Psoas muscle (tissue), 7 donors: ENCODE measurements at regions not wholly inside any gene's neighbourhood (a gene's known extent, or its start where the extent isn't known, plus 50 kb on each side); places are given as distances from the start of the nearest gene placed in this dataset.

Experiments
- ATAC-seq, 4 donors: fragments of 200-7000 bp; cut with Tn5 transposase; one replicate each; pipeline ENCODE4 v1.9.1; 2020; ENCODE audit warnings: moderate library complexity in 3 of 4, mild to moderate bottlenecking in 2 of 4
- DNase-seq, 2 donors: peaks; one replicate each; pipeline ENCODE4 v3.0.0-alpha.2; 2020
- H3K27ac ChIP-seq: fragments of 200-600 bp; one replicate; pipeline ENCODE4 v1.8.0; 2022
- H3K27me3 ChIP-seq, 3 donors: fragments of 200-600 bp in 1 of 3; one replicate each; pipeline versions ENCODE4 v1.6.1 to v1.8.0; 2013 to 2022; ENCODE audit warnings: low read length in 2 of 3, mild to moderate bottlenecking in 2 of 3, moderate library complexity in 1 of 3; ENCODE audit not compliant: insufficient read depth in 3 of 3
- H3K36me3 ChIP-seq, 2 donors: fragments of 200-600 bp in 1 of 2; one replicate each; pipeline versions ENCODE4 v1.6.1 to v1.8.0; 2013 to 2022; ENCODE audit warnings: low read depth in 1 of 2, mild to moderate bottlenecking in 1 of 2, moderate library complexity in 1 of 2; ENCODE audit not compliant: insufficient read depth in 1 of 2
- H3K4me1 ChIP-seq: fragments of 200-600 bp; one replicate; pipeline ENCODE4 v1.8.0; 2022
- H3K4me3 ChIP-seq: fragments of 200-600 bp; one replicate; pipeline ENCODE4 v1.8.0; 2022; ENCODE audit warnings: mild to moderate bottlenecking
- H3K9me3 ChIP-seq: fragments of 200-600 bp; one replicate; pipeline ENCODE4 v1.8.0; 2022
- CTCF ChIP-seq: fragments of 200-600 bp; IDR thresholded peaks from one replicate; pipeline ENCODE4 v1.8.0; 2022; ENCODE audit warnings: antibody characterized with exemption
- WGBS, 3 donors: extraction: QIAGEN DNeasy Blood & Tissue Kit; methylation state at CpG; one replicate each; pipeline versions ENCODE4 v1.1.6 to v1.1.7; 2013; 5-methylcytosine and 5-hydroxymethylcytosine counted together
- intact Hi-C, 2 donors: fragments of 100-400 bp; cut with DNase I; formaldehyde crosslinking; loops; one replicate each; pipeline versions ENCODE4 v1.11.0 to v1.14.2; 2022
- donor health status: healthy with polysubstance abuse.
- donor health status: DM: no; HTN: no; CAD: no; lungs with moderate emphysema.
- donor health status: Bipolar disorder and iron deficiency.
- donor health status: healthy.
- donor health status: DM: yes; HTN: yes; CAD: no.
- donor health status: DM: no; HTN: no; CAD: no.
- donor health status: DM: yes; HTN: yes; CAD: no.

GRCh38 chr4:38605181-38605752 lies 58.7 kb upstream of the KLF3 start:
- H3K4me1 ChIP-seq: peaks cover 30% of the 10 kb centered on the region
- no peak for TF ChIP-seq CTCF
- H3K36me3 ChIP-seq: no peaks in the 10 kb centered on the region
- ATAC-seq (no peak), DNase-seq (no peak)
- no peaks in the 10 kb centered on the region for H3K9me3 ChIP-seq
- intact Hi-C loops: loop anchor here in 1 of 2 donors (5.0 kb wide), 1 partner anchor 57 kb away; the partner anchor contains the start of gene KLF3
- H3K27ac ChIP-seq: peak overlapping the region; percentile 72
- no peak overlapping the region for H3K4me3 ChIP-seq
- 49 to 59% (median 49%) methylated on average over 6 of the region's 6 CpGs for whole genome bisulfite sequencing, 3 donors
- H3K27me3 ChIP-seq: no peaks in the 10 kb centered on the region

GRCh38 chr4:38605753-38606586 lies 58.0 kb upstream of the KLF3 start:
- H3K27ac ChIP-seq: peak overlapping the region; percentile 72
- H3K27me3 ChIP-seq: no peaks in the 10 kb centered on the region
- intact Hi-C loops: loop anchor here in 1 of 2 donors (5.0 kb wide), 1 partner anchor 56 kb away; the partner anchor contains the start of gene KLF3
- H3K4me1 ChIP-seq: peaks cover 26% of the 10 kb centered on the region
- H3K4me3 ChIP-seq: no peak overlapping the region
- TF ChIP-seq CTCF: no peak
- peak; percentile 41 to 76 (median 60) for ATAC-seq
- no peak for DNase-seq
- no peaks in the 10 kb centered on the region for H3K9me3 ChIP-seq
- no peaks in the 10 kb centered on the region for H3K36me3 ChIP-seq
- WGBS, 3 donors: 54 to 67% (median 63%) methylated on average over 12 of the region's 12 CpGs

- Histone ChIP-seq H3K4me1 (peaks cover 20% of the 10 kb centered on the region), H3K4me3 (no peak overlapping the region), H3K27me3 (no peaks in the 10 kb centered on the region), H3K36me3 (no peaks in the 10 kb centered on the region), H3K9me3 (no peaks in the 10 kb centered on the region), H3K27ac (peak overlapping the region; percentile 72)
- intact Hi-C loops: loop anchor here in 1 of 2 donors (5.0 kb wide), 1 partner anchor 56 kb away; the partner anchor contains the start of gene KLF3
- 90 to 96% (median 93%) methylated on average over 8 of the region's 8 CpGs for WGBS, 3 donors
- no peak for DNase-seq
- peak in 2 of 4 donors; percentile 12 to 17 for ATAC-seq
- no peak for TF ChIP-seq CTCF
These were observed 57.5 kb upstream of the KLF3 start for GRCh38 chr4:38606587-38606905.

GRCh38 chr4:38609614-38610013 lies 54.4 kb upstream of the KLF3 start:
- H3K9me3 ChIP-seq: no peaks in the 10 kb centered on the region
- no peak for DNase-seq
- no peak for TF ChIP-seq CTCF
- WGBS, 3 donors: 82 to 87% (median 82%) methylated on average over 3 of the region's 3 CpGs
- no peak overlapping the region for H3K27ac ChIP-seq
- intact Hi-C loops: loop anchor here in 1 of 2 donors (5.0 kb wide), 1 partner anchor 53 kb away; the partner anchor contains the start of gene KLF3
- H3K4me1 ChIP-seq: peaks cover 24% of the 10 kb centered on the region
- H3K4me3 ChIP-seq: no peak overlapping the region
- no peaks in the 10 kb centered on the region for H3K27me3 ChIP-seq
- H3K36me3 ChIP-seq: no peaks in the 10 kb centered on the region
- no peak for ATAC-seq
